Neural cell (in vitro differentiated cells): ENCODE measurements at regions not wholly inside any gene's neighbourhood (a gene's known extent, or its start where the extent isn't known, plus 50 kb on each side); places are given as distances from the start of the nearest gene placed in this dataset.

Experiments used
- H2AFZ ChIP-seq: fragments of 200-600, 300-800 bp; sonication (generic), shearing (Covaris generic); 2 replicates; pipeline ENCODE4 v1.6.0; 2014; ENCODE audit warnings: low read depth, mild to moderate bottlenecking, antibody characterized with exemption, low read length, moderate library complexity
- H3F3A ChIP-seq: fragments of 200-600 bp; shearing (Covaris generic); 2 replicates; pipeline ENCODE4 v1.6.1; 2016; ENCODE audit warnings: mild to moderate bottlenecking, moderate library complexity, mixed read lengths, antibody characterized with exemption, low read length; ENCODE audit not compliant: insufficient read depth, poor library complexity, severe bottlenecking
- H3K27ac ChIP-seq: fragments of 200-600, 300-800 bp; sonication (generic), shearing (Covaris generic); 2 replicates; pipeline ENCODE4 v1.5.1; 2014; ENCODE audit warnings: mild to moderate bottlenecking, low read length, moderate library complexity
- H3K27me3 ChIP-seq: fragments of 300-800, 200-600 bp; sonication (generic), shearing (Covaris generic); 2 replicates; pipeline ENCODE4 v1.6.0; 2014; ENCODE audit warnings: mild to moderate bottlenecking, low read depth, low read length, moderate library complexity; ENCODE audit not compliant: insufficient read depth
- H3K36me3 ChIP-seq: fragments of 300-800, 200-600 bp; sonication (generic), shearing (Covaris generic); 2 replicates; pipeline ENCODE4 v1.5.1; 2014; ENCODE audit warnings: mild to moderate bottlenecking, antibody characterized with exemption, low read length, moderate library complexity; ENCODE audit not compliant: insufficient read depth
- H3K4me2 ChIP-seq: fragments of 300-800, 200-600 bp; sonication (generic), shearing (Covaris generic); 2 replicates; pipeline ENCODE4 v1.6.0; 2014; ENCODE audit warnings: mild to moderate bottlenecking, low read length
- H3K4me3 ChIP-seq: fragments of 300-800, 200-600 bp; sonication (generic), shearing (Covaris generic); 2 replicates; pipeline ENCODE4 v1.5.1; 2014; ENCODE audit warnings: mild to moderate bottlenecking, low read length, moderate library complexity
- H3K79me2 ChIP-seq: fragments of 200-600 bp; shearing (Covaris generic); replicated peaks from 2 replicates; pipeline ENCODE4 v1.6.0; 2014; ENCODE audit warnings: mild to moderate bottlenecking, low read length, moderate library complexity; ENCODE audit not compliant: insufficient read depth
- H3K9ac ChIP-seq: fragments of 300-800, 200-600 bp; sonication (generic), shearing (Covaris generic); 2 replicates; pipeline ENCODE4 v1.6.1; 2016; ENCODE audit warnings: mild to moderate bottlenecking, low read length, mixed read lengths
- H3K9me2 ChIP-seq: fragments of 200-600 bp; shearing (Covaris generic); 2 replicates; pipeline ENCODE4 v1.6.1; 2016; ENCODE audit warnings: mild to moderate bottlenecking, low read length, mixed read lengths; ENCODE audit not compliant: insufficient read depth
- H3K9me3 ChIP-seq: fragments of 200-600, 300-800 bp; sonication (generic), shearing (Covaris generic); 2 replicates; pipeline ENCODE4 v1.6.1; 2016; ENCODE audit warnings: mild to moderate bottlenecking, mixed run types, low read length, moderate library complexity, mixed read lengths
- H4K20me1 ChIP-seq: fragments of 200-600 bp; shearing (Covaris generic); 2 replicates; pipeline ENCODE4 v1.6.1; 2016; ENCODE audit warnings: mild to moderate bottlenecking, mixed run types; ENCODE audit not compliant: insufficient read depth
- EP300 ChIP-seq: fragments of 450-650 bp; conservative IDR thresholded peaks from 2 replicates; pipeline ENCODE4 v1.6.1; 2014; ENCODE audit warnings: antibody characterized with exemption, mild to moderate bottlenecking, moderate library complexity; ENCODE audit not compliant: poor library complexity, severe bottlenecking
- EZH2 ChIP-seq: fragments of 200-600, 300-800 bp; shearing (Covaris generic), sonication (generic); IDR thresholded peaks from 2 replicates; pipeline ENCODE4 v1.6.1; 2014; ENCODE audit warnings: antibody characterized with exemption, low read length, borderline replicate concordance, mild to moderate bottlenecking; ENCODE audit not compliant: insufficient read depth, poor library complexity, severe bottlenecking
- MXI1 ChIP-seq: fragments of 450-650 bp; conservative IDR thresholded peaks from 2 replicates; pipeline ENCODE4 v1.6.1; 2014; ENCODE audit warnings: antibody characterized with exemption, mild to moderate bottlenecking; ENCODE audit not compliant: poor library complexity, severe bottlenecking
- POLR2AphosphoS5 ChIP-seq: IDR thresholded peaks from 2 replicates; pipeline ENCODE4 v1.6.1; 2012
- RAD21 ChIP-seq: fragments of 450-650 bp; conservative IDR thresholded peaks from 2 replicates; pipeline ENCODE4 v1.6.1; 2014; ENCODE audit warnings: antibody characterized with exemption, mild to moderate bottlenecking, moderate library complexity
- SMC3 ChIP-seq: fragments of 450-650 bp; conservative IDR thresholded peaks from 2 replicates; pipeline ENCODE4 v1.6.1; 2014; ENCODE audit warnings: antibody characterized with exemption, mild to moderate bottlenecking, moderate library complexity; ENCODE audit not compliant: poor library complexity
- TAF1 ChIP-seq: IDR thresholded peaks from 2 replicates; pipeline ENCODE4 v1.6.1; 2012; ENCODE audit warnings: low read depth
- TF ChIP-seq, protein P1 (sequence below): fragments of 450-650 bp; IDR thresholded peaks from 2 replicates; pipeline ENCODE4 v1.5.1; 2014; ENCODE audit warnings: antibody characterized with exemption, mild to moderate bottlenecking, moderate library complexity; ENCODE audit not compliant: poor library complexity, severe bottlenecking
- TF ChIP-seq, protein P2 (sequence below): IDR thresholded peaks from 2 replicates; pipeline ENCODE4 v1.6.1; 2012; ENCODE audit warnings: borderline replicate concordance

DNA sequence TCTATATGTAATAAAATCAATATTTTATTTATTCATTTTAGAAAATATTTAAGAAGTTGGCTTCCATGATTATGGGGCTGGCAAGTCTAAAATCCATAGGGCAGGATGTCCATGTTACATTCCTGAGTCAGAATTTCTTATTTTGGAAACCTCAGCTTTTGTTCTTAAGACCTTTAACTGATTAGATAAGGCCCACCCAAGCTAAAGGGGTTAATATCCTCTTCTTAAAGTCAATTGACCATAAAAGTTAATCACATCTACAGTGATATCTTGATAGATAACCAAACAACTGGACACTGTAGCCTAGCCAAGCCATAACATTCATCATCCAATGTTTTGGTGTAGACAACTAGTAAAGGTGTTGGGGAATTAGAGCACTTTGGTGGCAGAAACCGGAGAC is 1035.4 kb upstream of the ZEB2 start:
- no peaks in the 10 kb centered on the region for H3K79me2 ChIP-seq
- TF ChIP-seq POLR2AphosphoS5: no peak
- no peak for TF ChIP-seq EP300
- TF ChIP-seq RAD21: no peak
- no peak for TF ChIP-seq TAF1
- no peak for TF ChIP-seq MXI1
- TF ChIP-seq, protein P1, sequence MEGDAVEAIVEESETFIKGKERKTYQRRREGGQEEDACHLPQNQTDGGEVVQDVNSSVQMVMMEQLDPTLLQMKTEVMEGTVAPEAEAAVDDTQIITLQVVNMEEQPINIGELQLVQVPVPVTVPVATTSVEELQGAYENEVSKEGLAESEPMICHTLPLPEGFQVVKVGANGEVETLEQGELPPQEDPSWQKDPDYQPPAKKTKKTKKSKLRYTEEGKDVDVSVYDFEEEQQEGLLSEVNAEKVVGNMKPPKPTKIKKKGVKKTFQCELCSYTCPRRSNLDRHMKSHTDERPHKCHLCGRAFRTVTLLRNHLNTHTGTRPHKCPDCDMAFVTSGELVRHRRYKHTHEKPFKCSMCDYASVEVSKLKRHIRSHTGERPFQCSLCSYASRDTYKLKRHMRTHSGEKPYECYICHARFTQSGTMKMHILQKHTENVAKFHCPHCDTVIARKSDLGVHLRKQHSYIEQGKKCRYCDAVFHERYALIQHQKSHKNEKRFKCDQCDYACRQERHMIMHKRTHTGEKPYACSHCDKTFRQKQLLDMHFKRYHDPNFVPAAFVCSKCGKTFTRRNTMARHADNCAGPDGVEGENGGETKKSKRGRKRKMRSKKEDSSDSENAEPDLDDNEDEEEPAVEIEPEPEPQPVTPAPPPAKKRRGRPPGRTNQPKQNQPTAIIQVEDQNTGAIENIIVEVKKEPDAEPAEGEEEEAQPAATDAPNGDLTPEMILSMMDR: no peak
- H3K27me3 ChIP-seq: no peaks in the 10 kb centered on the region
- no peaks in the 10 kb centered on the region for H3K9me2 ChIP-seq
- H3F3A ChIP-seq: no peaks in the 10 kb centered on the region
- H3K4me3 ChIP-seq: no peak overlapping the region
- H3K36me3 ChIP-seq: no peaks in the 10 kb centered on the region
- H4K20me1 ChIP-seq: no peaks in the 10 kb centered on the region
- H3K9ac ChIP-seq: no peak overlapping the region
- H3K9me3 ChIP-seq: no peaks in the 10 kb centered on the region
- H3K4me2 ChIP-seq: no peak overlapping the region
- H2AFZ ChIP-seq: no peak overlapping the region
- H3K27ac ChIP-seq: no peak overlapping the region

DNA sequence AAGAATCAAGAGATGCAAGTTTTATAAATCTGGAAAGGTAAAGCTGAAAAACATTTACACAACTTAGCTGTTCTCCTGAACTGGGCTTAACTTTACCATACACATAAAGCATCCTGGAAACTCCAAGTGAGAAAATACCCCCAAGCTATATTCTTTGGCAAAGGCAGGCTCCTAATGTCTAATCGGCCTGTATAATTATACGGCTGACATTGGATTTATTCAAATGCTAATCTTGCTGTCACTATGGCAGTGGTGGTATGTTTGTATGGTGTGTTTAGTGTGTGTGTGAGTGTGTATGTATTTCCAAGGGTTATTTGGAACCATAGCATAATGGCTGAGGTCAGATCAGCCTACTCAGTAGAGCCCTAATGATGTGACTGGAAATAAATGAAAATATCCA is 1031.8 kb upstream of the ZEB2 start:
- TF ChIP-seq POLR2AphosphoS5: no peak
- H3K9me2 ChIP-seq: no peaks in the 10 kb centered on the region
- no peaks in the 10 kb centered on the region for H3K9me3 ChIP-seq

DNA sequence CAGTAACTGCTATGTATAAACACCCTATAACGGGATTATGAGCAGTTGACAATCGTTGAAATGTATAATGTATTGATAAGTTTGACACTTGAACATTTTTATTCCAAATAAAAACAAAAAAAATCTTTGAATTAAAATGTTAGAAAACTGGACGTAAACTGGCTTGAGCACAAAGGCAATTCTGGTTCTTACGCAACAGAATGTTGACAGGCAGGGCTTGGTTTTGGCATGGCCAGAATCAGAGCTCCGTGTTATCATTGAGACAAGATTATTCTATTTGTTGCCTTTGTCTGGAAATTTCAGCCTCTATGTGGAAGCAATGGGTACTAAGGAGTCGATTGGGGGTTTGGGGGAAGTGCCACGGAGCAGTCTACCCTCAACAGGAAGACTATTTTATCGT is 1028.6 kb upstream of the ZEB2 start:
- Histone ChIP-seq H3K9ac (no peak overlapping the region), H3K4me3 (no peak overlapping the region), H3K27ac (no peak overlapping the region), H3K9me3 (no peaks in the 10 kb centered on the region), H3K36me3 (no peaks in the 10 kb centered on the region), H4K20me1 (no peaks in the 10 kb centered on the region), H3K27me3 (no peaks in the 10 kb centered on the region), H2AFZ (no peak overlapping the region), H3K9me2 (no peaks in the 10 kb centered on the region), H3K79me2 (no peaks in the 10 kb centered on the region), H3F3A (no peaks in the 10 kb centered on the region), H3K4me2 (no peak overlapping the region)
- TF ChIP-seq TAF1: no peak
- TF ChIP-seq SMC3: no peak
- no peak for TF ChIP-seq EZH2
- TF ChIP-seq, protein P2, sequence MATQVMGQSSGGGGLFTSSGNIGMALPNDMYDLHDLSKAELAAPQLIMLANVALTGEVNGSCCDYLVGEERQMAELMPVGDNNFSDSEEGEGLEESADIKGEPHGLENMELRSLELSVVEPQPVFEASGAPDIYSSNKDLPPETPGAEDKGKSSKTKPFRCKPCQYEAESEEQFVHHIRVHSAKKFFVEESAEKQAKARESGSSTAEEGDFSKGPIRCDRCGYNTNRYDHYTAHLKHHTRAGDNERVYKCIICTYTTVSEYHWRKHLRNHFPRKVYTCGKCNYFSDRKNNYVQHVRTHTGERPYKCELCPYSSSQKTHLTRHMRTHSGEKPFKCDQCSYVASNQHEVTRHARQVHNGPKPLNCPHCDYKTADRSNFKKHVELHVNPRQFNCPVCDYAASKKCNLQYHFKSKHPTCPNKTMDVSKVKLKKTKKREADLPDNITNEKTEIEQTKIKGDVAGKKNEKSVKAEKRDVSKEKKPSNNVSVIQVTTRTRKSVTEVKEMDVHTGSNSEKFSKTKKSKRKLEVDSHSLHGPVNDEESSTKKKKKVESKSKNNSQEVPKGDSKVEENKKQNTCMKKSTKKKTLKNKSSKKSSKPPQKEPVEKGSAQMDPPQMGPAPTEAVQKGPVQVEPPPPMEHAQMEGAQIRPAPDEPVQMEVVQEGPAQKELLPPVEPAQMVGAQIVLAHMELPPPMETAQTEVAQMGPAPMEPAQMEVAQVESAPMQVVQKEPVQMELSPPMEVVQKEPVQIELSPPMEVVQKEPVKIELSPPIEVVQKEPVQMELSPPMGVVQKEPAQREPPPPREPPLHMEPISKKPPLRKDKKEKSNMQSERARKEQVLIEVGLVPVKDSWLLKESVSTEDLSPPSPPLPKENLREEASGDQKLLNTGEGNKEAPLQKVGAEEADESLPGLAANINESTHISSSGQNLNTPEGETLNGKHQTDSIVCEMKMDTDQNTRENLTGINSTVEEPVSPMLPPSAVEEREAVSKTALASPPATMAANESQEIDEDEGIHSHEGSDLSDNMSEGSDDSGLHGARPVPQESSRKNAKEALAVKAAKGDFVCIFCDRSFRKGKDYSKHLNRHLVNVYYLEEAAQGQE: no peak
- no peak for TF ChIP-seq POLR2AphosphoS5
- TF ChIP-seq, protein P1: no peak
- TF ChIP-seq MXI1: no peak
- no peak for TF ChIP-seq EP300
- TF ChIP-seq RAD21: no peak

More for the DNA sequence above, 1031.8 kb upstream of the ZEB2 start:
- H3K79me2 ChIP-seq: no peaks in the 10 kb centered on the region
- H3F3A ChIP-seq: no peaks in the 10 kb centered on the region
- H3K4me2 ChIP-seq: no peak overlapping the region
- H4K20me1 ChIP-seq: no peaks in the 10 kb centered on the region
- H3K36me3 ChIP-seq: no peaks in the 10 kb centered on the region
- no peak overlapping the region for H2AFZ ChIP-seq
- H3K27me3 ChIP-seq: no peaks in the 10 kb centered on the region
- H3K27ac ChIP-seq: no peak overlapping the region
- H3K4me3 ChIP-seq: no peak overlapping the region
- no peak overlapping the region for H3K9ac ChIP-seq
